Memory B cell (primary cell): ENCODE measurements at regions not wholly inside any gene's neighbourhood (a gene's known extent, or its start where the extent isn't known, plus 50 kb on each side); places are given as distances from the start of the nearest gene placed in this dataset.

Experiments used
- ATAC-seq: fragments of 150-1000 bp; cut with Tn5 transposase; 2 replicates; pipeline ENCODE4 v1.10.0; 2021; ENCODE audit warnings: low read depth, mild to moderate bottlenecking, moderate library complexity
- DNase-seq, 2 donors: peaks; one replicate each; pipeline ENCODE4 v3.0.0; 2022; ENCODE audit warnings: low spot score in 2 of 2
- H3K27ac Mint-ChIP-seq: one replicate; pipeline ENCODE4 v1.8.0; 2022; ENCODE audit warnings: mild to moderate bottlenecking, moderate library complexity, mixed read lengths
- H3K27me3 Mint-ChIP-seq: one replicate; pipeline ENCODE4 v1.8.0; 2022; ENCODE audit warnings: mixed read lengths
- H3K36me3 Mint-ChIP-seq: one replicate; pipeline ENCODE4 v1.8.0; 2022; ENCODE audit warnings: mild to moderate bottlenecking, mixed read lengths
- H3K4me1 Mint-ChIP-seq: one replicate; pipeline ENCODE4 v1.8.0; 2022; ENCODE audit warnings: mixed read lengths
- H3K4me3 Mint-ChIP-seq: one replicate; pipeline ENCODE4 v1.8.0; 2022; ENCODE audit warnings: mild to moderate bottlenecking, moderate library complexity, mixed read lengths
- H3K9me3 Mint-ChIP-seq: one replicate; pipeline ENCODE4 v1.8.0; 2022; ENCODE audit warnings: mixed read lengths

DNA sequence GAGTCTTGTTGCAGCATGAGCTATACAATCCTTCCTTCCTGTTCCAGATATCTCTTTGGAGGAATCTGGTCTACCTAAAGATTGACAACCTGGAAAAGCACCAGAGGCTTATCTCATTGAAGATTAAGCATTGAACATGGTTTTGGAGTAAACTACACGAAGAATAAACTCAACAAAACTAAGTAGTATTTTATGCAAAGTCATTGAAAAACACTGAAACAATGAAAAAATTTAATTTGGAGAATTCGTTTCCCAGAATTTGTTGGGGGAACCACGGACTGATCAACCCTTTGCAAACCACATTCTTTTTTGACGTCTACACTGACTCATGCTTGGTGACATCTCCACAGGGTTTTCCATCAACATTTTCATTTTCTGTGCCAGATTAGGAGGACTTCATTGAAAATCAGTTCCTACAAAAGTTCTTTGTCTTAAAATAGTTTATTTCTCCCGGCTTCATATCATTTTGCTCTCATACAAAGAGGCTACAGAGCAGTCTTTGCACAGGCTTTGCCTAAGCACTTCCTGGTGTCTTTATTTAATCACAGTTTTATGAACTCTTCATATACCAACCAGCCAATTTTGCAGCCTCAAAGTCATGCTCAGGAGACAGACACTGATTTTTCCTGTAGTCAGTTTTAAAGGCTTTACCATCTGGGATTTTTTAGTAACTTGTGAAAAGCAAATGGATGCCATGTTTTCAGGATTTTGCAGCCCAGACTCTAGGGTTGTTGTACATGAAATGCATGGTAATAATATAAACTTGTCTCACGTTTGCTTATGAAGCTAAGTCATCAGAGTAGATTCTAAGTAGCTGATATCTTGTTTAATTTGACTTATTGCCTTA lies 186.3 kb downstream of the C11orf91 start:
- Mint-ChIP-seq H3K36me3 (no peaks in the 10 kb centered on the region), H3K4me3 (no peak overlapping the region), H3K4me1 (peaks cover 7% of the 10 kb centered on the region), H3K9me3 (no peaks in the 10 kb centered on the region), H3K27me3 (peaks cover 6% of the 10 kb centered on the region), H3K27ac (no peak overlapping the region)
- ATAC-seq: no peak
- no peak for DNase-seq

DNA sequence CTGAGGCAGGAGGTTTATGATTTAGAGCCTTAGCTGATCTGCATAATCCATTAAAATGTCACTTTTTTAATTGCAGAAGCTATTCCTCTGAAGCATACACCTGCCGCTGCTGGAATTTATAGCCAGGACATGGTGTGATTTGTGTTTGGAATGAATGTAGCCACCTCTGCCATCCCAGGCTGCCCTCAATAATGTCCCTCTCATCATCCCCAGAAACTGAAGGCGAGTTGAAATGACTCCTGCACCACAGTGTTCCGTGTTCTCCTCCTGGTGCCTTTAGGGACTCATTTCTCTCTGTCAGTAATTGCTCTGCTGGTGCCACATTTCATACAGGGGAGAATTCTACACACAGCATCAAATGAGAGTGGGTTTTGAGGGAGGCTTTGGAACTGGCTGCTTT lies 191.0 kb downstream of the C11orf91 start:
- no peaks in the 10 kb centered on the region for H3K36me3 Mint-ChIP-seq
- no peak overlapping the region for H3K4me3 Mint-ChIP-seq
- DNase-seq (no peak), ATAC-seq (no peak)
- no peak overlapping the region for H3K27ac Mint-ChIP-seq
- H3K27me3 Mint-ChIP-seq: peaks cover 6% of the 10 kb centered on the region
- H3K4me1 Mint-ChIP-seq: no peaks in the 10 kb centered on the region
- H3K9me3 Mint-ChIP-seq: no peaks in the 10 kb centered on the region

DNA sequence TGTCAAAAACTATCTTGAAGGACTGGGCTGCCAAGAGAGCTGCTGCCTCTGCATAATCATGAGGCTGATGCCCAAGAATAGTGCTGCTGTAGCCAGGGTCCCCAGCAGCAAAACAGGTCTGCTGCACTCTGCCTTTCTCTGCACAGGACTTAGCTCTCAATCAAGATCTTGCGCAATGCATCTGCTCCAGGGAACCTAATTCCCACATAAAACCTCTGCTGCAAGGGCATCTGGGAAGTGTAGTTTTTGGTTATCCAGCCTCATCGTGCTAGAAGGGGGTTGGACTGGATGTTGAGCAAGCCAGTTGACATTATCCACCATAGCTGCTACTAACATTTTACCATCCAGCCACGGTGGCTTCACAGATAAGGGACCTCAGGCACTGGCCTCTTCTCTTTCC lies 192.7 kb downstream of the C11orf91 start:
- Mint-ChIP-seq H3K27ac (no peak overlapping the region), H3K4me1 (no peaks in the 10 kb centered on the region), H3K36me3 (no peaks in the 10 kb centered on the region), H3K27me3 (peaks cover 6% of the 10 kb centered on the region), H3K9me3 (no peaks in the 10 kb centered on the region), H3K4me3 (no peak overlapping the region)
- DNase-seq: no peak
- no peak for ATAC-seq

DNA sequence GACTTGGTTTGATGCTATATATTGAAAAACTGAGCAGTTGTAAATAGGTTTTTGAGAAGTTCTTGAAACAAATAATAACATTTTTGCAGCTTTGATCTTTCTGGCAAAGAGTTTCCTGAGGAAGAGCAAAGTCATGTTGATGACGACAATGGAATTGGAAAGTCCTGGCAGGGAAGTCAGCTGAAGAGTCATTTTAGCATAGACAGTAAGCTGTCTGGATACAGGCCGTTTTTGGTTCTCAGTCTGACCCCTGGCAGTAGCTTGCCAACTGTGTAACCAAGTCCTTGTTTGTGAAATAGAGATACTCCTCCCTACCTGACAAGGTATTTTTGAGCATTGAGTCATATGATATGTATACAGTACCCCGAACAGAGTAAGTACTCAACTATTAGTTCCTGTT lies 193.3 kb downstream of the C11orf91 start:
- Mint-ChIP-seq H3K4me3 (no peak overlapping the region), H3K9me3 (no peaks in the 10 kb centered on the region), H3K36me3 (no peaks in the 10 kb centered on the region), H3K27ac (no peak overlapping the region), H3K4me1 (no peaks in the 10 kb centered on the region), H3K27me3 (peaks cover 6% of the 10 kb centered on the region)
- ATAC-seq: no peak
- DNase-seq: no peak

DNA sequence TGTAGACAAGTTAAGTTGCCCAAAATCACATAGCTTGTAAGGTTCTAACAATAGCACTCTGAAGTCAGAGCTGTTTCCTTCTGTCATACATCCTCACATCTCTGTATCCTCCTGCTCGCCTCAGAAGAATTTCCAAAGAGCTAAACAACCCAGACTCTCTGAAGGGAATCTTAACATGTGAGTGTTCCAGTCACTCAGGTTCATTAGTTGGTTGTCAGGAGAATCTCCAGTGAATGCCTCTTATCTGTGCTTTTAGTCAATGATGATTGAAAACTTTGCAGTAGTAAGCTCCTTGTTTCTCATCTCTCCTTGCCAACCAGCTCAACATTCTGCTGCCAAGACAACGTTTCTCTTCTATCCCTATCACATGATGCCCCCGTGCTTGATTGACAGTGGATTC lies 195.5 kb downstream of the C11orf91 start:
- peaks cover 4% of the 10 kb centered on the region for H3K27me3 Mint-ChIP-seq
- DNase-seq (no peak), ATAC-seq (no peak)
- no peaks in the 10 kb centered on the region for H3K4me1 Mint-ChIP-seq
- no peaks in the 10 kb centered on the region for H3K9me3 Mint-ChIP-seq
- H3K27ac Mint-ChIP-seq: no peak overlapping the region
- no peak overlapping the region for H3K4me3 Mint-ChIP-seq
- no peaks in the 10 kb centered on the region for H3K36me3 Mint-ChIP-seq

DNA sequence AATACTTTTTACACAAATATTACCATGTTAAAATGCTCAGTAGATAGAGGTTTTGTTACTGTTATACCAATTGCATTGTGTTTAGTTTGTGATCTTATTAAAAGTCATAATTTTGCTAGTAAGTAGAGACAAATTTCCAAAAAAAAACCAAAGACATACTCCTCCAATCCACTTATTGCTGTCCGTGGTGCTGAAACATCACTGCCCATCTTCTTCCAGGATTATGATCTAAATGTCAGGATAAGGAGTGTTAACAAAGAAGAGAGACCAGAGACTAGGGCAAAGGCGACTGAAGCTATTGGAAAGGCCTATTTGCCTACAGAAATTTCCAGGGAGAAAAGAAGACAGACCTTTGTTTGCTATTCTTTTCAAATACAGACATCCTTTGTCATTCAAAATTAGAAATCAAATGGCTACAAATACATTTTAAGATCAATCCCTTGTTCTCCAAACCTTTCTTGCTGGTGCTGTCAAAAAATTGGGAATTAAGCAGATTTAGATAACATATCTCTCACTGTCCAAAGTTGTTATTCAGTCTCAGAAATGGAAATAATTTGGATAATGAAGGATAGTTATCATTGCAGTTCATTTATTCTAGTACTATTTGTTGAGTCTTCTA lies 199.7 kb downstream of the C11orf91 start:
- Mint-ChIP-seq H3K4me3 (no peak overlapping the region), H3K4me1 (no peaks in the 10 kb centered on the region), H3K36me3 (no peaks in the 10 kb centered on the region), H3K27ac (no peak overlapping the region), H3K27me3 (peaks cover 14% of the 10 kb centered on the region), H3K9me3 (peaks cover 2% of the 10 kb centered on the region)
- DNase-seq (no peak), ATAC-seq (no peak)

DNA sequence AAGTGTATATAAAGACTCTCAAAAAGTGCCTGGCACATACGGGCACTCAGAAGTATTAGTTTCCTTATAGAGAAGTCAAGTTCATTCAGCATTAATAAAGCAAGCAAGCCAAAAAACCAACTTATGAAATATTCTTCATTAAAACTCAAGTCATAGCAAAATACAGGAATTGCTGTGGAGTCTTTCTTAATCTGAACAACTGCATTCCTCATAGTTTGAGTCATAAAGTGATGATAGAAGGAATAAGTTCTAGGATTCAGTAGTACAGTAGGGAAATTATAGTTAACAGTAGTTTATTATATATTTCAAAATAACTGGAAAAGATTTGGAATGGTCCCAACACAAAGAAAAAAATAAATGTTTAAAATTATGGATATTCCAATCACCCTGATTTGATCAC lies 200.3 kb downstream of the C11orf91 start:
- no peak overlapping the region for H3K4me3 Mint-ChIP-seq
- no peak for ATAC-seq
- peaks cover 12% of the 10 kb centered on the region for H3K27me3 Mint-ChIP-seq
- H3K4me1 Mint-ChIP-seq: no peaks in the 10 kb centered on the region
- no peaks in the 10 kb centered on the region for H3K36me3 Mint-ChIP-seq
- peaks cover 2% of the 10 kb centered on the region for H3K9me3 Mint-ChIP-seq
- DNase-seq: no peak
- no peak overlapping the region for H3K27ac Mint-ChIP-seq

DNA sequence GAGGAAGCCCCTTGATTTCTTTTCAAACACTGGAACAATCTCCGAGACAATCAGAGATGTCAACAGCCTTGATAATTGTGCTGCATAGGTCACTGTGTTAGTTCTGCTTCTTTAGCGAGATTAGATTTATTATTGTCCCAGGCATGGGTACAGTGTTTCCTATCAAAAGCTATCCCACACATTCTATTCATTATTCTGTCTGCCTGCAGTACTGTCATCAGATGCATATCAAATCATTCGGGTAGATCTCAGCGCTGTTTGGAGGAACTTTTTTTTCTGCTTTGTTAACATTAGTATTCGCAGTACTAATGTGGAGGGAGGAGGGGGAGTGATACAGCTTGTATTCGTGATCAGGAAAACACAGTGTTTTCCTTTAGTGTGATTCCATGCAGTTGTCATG lies 208.0 kb downstream of the C11orf91 start:
- ATAC-seq (no peak), DNase-seq (no peak)
- H3K27me3 Mint-ChIP-seq: peaks cover 12% of the 10 kb centered on the region
- H3K36me3 Mint-ChIP-seq: no peaks in the 10 kb centered on the region
- no peaks in the 10 kb centered on the region for H3K4me1 Mint-ChIP-seq
- no peak overlapping the region for H3K27ac Mint-ChIP-seq
- H3K4me3 Mint-ChIP-seq: no peak overlapping the region
- peaks cover 2% of the 10 kb centered on the region for H3K9me3 Mint-ChIP-seq

DNA sequence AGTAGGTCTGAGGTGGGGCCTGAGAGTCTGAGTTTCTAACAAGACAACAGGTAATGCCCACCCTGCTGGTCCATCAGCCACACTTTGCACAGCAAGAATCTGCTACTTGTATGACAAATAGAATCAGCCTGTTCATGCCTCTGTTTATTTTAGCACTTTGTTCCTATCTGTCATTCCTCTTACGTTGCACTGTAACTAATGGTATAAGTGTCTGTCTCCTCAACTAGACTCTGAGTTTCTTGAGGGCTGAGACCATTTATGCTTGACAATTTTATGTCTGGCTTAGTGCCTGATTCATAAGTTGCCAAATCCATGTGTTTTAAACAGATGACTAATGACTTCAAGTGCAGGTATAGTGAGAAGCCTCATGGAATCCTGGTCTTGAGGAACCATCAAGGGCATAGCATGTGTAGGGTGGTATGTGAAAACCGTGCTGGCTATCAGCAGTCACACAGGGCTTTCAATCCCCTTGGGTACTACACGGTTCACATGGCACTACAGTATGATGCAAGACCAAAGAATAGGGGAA lies 209.7 kb downstream of the C11orf91 start:
- Mint-ChIP-seq H3K27ac (no peak overlapping the region), H3K27me3 (peaks cover 8% of the 10 kb centered on the region), H3K4me3 (no peak overlapping the region), H3K4me1 (no peaks in the 10 kb centered on the region), H3K9me3 (no peaks in the 10 kb centered on the region), H3K36me3 (no peaks in the 10 kb centered on the region)
- ATAC-seq: no peak
- DNase-seq: no peak

DNA sequence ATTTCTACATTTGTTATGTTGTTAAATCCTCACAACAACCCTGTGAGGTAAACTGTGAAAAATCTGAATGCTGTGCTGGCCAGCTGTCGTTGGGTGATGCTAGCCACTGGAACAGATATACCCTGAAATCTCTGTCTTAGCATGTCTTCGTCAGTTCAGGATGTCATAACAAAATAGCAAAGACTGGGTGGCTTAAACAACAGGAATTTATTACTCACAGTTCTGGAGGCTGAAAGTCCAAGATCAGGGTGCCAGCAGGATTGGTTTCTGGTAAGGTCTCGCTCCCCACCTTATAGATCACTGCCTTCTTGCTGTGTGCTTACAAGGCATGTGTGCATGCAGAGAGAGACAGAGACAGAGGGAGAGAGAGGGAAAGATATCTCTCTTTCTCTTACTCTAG lies 211.7 kb downstream of the C11orf91 start:
- H3K36me3 Mint-ChIP-seq: no peaks in the 10 kb centered on the region
- H3K4me3 Mint-ChIP-seq: no peak overlapping the region
- no peak overlapping the region for H3K27ac Mint-ChIP-seq
- no peak for ATAC-seq
- no peaks in the 10 kb centered on the region for H3K9me3 Mint-ChIP-seq
- peaks cover 9% of the 10 kb centered on the region for H3K27me3 Mint-ChIP-seq
- DNase-seq: no peak
- H3K4me1 Mint-ChIP-seq: no peaks in the 10 kb centered on the region

DNA sequence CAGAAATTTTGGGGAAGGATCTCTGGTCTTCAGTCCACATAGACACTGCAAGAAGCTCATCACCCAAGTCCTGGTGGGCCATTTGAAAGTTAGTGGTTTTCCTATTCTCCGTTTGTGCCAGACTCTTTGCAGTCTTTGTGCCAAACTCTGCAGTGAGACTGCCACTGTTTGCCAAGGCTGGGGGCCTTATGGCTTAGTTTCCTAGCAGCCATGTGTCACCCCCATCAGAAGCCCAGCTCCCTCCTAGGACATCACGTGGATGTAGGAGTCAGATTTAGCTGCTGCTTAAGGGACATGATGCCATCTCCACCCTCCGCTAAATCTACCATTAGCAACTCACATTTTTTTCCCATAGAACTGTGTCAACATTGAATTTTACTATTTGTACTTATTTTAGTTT lies 220.0 kb downstream of the C11orf91 start:
- ATAC-seq (no peak), DNase-seq (no peak)
- Mint-ChIP-seq H3K9me3 (no peaks in the 10 kb centered on the region), H3K4me3 (no peak overlapping the region), H3K27me3 (peaks cover 4% of the 10 kb centered on the region), H3K27ac (no peak overlapping the region), H3K4me1 (no peaks in the 10 kb centered on the region), H3K36me3 (no peaks in the 10 kb centered on the region)

DNA sequence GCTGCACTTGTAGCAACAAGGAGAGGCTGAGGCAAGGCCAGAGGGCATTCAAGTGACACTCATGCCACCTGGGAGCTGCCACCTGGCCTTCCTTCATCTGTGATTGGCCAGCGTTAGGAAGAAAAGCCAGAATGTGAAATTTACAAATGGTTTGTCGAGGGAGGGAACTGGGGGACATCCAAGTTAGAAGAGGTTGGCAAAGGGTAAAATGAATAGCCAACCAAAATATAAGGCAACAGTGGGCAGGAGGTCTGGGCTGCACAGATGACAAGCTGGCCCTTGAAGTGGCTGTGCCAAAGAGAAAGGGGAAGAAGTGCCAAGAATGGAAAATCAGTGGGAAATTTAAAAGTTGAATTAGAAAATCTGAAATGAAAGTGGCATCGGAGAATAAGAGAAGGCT lies 221.4 kb downstream of the C11orf91 start:
- Mint-ChIP-seq H3K27ac (no peak overlapping the region), H3K9me3 (no peaks in the 10 kb centered on the region), H3K4me1 (no peaks in the 10 kb centered on the region), H3K27me3 (peaks cover 3% of the 10 kb centered on the region), H3K36me3 (no peaks in the 10 kb centered on the region), H3K4me3 (no peak overlapping the region)
- ATAC-seq: no peak
- DNase-seq: no peak

DNA sequence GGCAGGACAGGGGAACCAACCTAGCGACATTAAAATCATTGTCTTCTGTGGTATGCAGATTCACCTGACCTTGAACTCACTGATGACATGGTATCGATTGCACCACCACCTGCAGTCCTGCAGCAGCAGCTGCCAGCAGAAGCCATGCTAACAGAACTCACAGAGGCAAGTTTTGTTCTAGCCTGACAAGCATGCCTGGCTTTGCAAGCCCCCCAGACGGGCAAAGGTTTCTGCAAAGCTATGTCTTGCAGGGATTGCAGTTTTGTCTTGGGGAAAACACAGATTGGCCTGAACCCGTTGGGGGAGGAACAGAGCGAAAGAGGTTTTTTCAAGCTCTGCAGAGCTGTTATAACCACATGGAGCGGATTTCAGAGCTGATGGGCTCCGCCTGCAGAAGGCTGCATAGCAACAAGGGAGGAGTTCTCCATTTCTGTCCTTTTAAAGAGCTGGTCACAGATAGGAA lies 221.0 kb downstream of the HIPK3 start:
- H3K9me3 Mint-ChIP-seq: no peaks in the 10 kb centered on the region
- ATAC-seq (no peak), DNase-seq (no peak)
- peaks cover 3% of the 10 kb centered on the region for H3K27me3 Mint-ChIP-seq
- H3K4me3 Mint-ChIP-seq: no peak overlapping the region
- no peaks in the 10 kb centered on the region for H3K4me1 Mint-ChIP-seq
- H3K27ac Mint-ChIP-seq: no peak overlapping the region
- no peaks in the 10 kb centered on the region for H3K36me3 Mint-ChIP-seq

DNA sequence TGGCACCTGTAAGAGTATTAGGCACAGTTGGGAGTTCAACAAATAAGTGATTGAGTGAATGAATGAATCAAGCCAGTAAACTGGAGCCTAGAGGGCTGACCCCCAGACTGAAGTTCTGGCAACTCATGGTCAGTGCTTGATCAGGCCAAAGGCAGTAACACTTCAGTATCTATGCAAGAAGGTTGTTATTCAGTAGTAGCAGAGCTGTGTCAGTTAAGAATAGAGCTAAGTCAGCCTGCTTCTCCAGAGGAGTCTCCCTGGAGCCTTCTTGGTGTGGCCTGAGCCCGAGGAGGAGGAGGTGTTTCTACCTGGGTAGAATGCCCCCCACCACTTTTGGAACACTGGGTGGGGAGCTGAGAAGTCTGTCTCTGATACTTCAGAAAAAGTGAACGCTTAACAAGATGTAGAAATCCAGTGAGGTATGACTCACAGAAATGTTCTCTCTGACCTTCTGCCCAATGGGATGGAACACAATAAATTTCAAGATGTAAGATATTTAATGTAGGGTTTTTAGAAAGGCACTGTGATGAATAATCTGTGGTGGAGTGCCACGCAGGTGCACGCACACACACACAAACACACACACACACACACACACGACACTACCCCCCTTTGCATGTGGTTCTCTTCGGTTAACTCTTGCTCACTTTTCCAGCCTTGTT lies 219.9 kb downstream of the HIPK3 start:
- ATAC-seq (no peak), DNase-seq (no peak)
- no peak overlapping the region for H3K4me3 Mint-ChIP-seq
- H3K36me3 Mint-ChIP-seq: no peaks in the 10 kb centered on the region
- no peaks in the 10 kb centered on the region for H3K4me1 Mint-ChIP-seq
- H3K9me3 Mint-ChIP-seq: no peaks in the 10 kb centered on the region
- H3K27ac Mint-ChIP-seq: no peak overlapping the region
- H3K27me3 Mint-ChIP-seq: no peaks in the 10 kb centered on the region
